ENCODE measurements at regions not wholly inside any gene's neighbourhood (a gene's known extent, or its start where the extent isn't known, plus 50 kb on each side); places are given as distances from the start of the nearest gene placed in this dataset.

- ATAC-seq (no peak), DNase-seq (ENCODE audit: low spot score) (no peak)
- Histone ChIP-seq H3F3A (replicated peaks; ENCODE audit: low read depth) (no peaks in the 10 kb centered on the region), H4K20me1 (replicated peaks; ENCODE audit: insufficient read depth) (no peaks in the 10 kb centered on the region), H3K4me1 (ENCODE audit: insufficient read depth) (no peaks in the 10 kb centered on the region), H3K9me2 (ENCODE audit: insufficient read depth) (peaks cover 4% of the 10 kb centered on the region; the same call in 1 of the 2 replicates), H3K27me3 (ENCODE audit: insufficient read depth) (no peaks in the 10 kb centered on the region), H3K27ac (ENCODE audit: low read depth) (no peak overlapping the region), H2AFZ (no peak overlapping the region), H3K36me3 (ENCODE audit: insufficient read depth) (no peaks in the 10 kb centered on the region), H3K79me2 (replicated peaks; ENCODE audit: insufficient read depth) (no peaks in the 10 kb centered on the region), H3K4me3 (no peak overlapping the region), H3K4me2 (no peak overlapping the region)
- H3K4me3 Mint-ChIP-seq: no peak overlapping the region
- H3K27me3 Mint-ChIP-seq (ENCODE audit: insufficient read depth, low read depth, poor library complexity): no peaks in the 10 kb centered on the region
- H3K9me3 Mint-ChIP-seq: peaks cover 8% of the 10 kb centered on the region; the same call in 1 of the 3 replicates
- no peak overlapping the region for H3K27ac Mint-ChIP-seq
- TF ChIP-seq CTCF (conservative IDR thresholded peaks at IDR 0.05; ENCODE audit: low read depth in 2 of 2) (no peak), JUNB (IDR thresholded peaks at IDR 0.05; ENCODE audit: unreplicated experiment) (no peak), ZNF114 (CRISPR knock-in tag; IDR thresholded peaks at IDR 0.05) (no peak), EZH2phosphoT487 (IDR thresholded peaks at IDR 0.05; ENCODE audit: unreplicated experiment) (no peak), STAT1 (IDR thresholded peaks at IDR 0.05; ENCODE audit: unreplicated experiment) (no peak), ZNF462 (CRISPR knock-in tag; IDR thresholded peaks at IDR 0.05) (no peak), CREB1 (CRISPR knock-in tag; IDR thresholded peaks at IDR 0.05; ENCODE audit: low read depth) (no peak), REST (IDR thresholded peaks at IDR 0.05; ENCODE audit: unreplicated experiment) (no peak), NANOG (IDR thresholded peaks at IDR 0.05; ENCODE audit: borderline replicate concordance) (no peak), POLR2AphosphoS5 (IDR thresholded peaks at IDR 0.05; ENCODE audit: low read depth) (no peak), ZNF331 (CRISPR knock-in tag; IDR thresholded peaks at IDR 0.05; ENCODE audit: low read depth) (no peak), ETS1 (IDR thresholded peaks at IDR 0.05) (no peak), EZH2 (IDR thresholded peaks at IDR 0.05; ENCODE audit: low read depth, unreplicated experiment) (no peak)
- H3K4me1 Mint-ChIP-seq: no peaks in the 10 kb centered on the region
- no peaks in the 10 kb centered on the region; the same call in 2 of the 3 replicates for H3K36me3 Mint-ChIP-seq (ENCODE audit: low read depth)
These were observed 574.5 kb upstream of the ZEB2 start for GRCh38 chr2:145094370-145094769.

Measured in GM23338 (cell line).